IPS-20b (cell line): ENCODE measurements at regions not wholly inside any gene's neighbourhood (a gene's known extent, or its start where the extent isn't known, plus 50 kb on each side); places are given as distances from the start of the nearest gene placed in this dataset.
"Not testable (repeated sequence)": the region's sequence is repeated elsewhere in the genome, so short reads cannot be mapped to it uniquely, and the experiment has no call there.

Experiments used
- H3K27ac ChIP-seq: one replicate; pipeline ENCODE4 v1.5.1; 2013; ENCODE audit warnings: low read length
- H3K27me3 ChIP-seq: 2 replicates; pipeline ENCODE4 v1.6.1; 2013; ENCODE audit warnings: mild to moderate bottlenecking, low read length, inconsistent platforms; ENCODE audit not compliant: insufficient read depth
- H3K36me3 ChIP-seq: 2 replicates; pipeline ENCODE4 v1.6.1; 2013; ENCODE audit warnings: low read depth, mild to moderate bottlenecking, inconsistent platforms, low read length, moderate library complexity; ENCODE audit not compliant: insufficient read depth
- H3K4me1 ChIP-seq: 2 replicates; pipeline ENCODE4 v1.6.1; 2013; ENCODE audit warnings: mild to moderate bottlenecking, control low read depth, inconsistent platforms, low read length, moderate library complexity; ENCODE audit not compliant: insufficient read depth
- H3K4me3 ChIP-seq: 2 replicates; pipeline ENCODE4 v1.5.1; 2013; ENCODE audit warnings: mild to moderate bottlenecking, low read length, inconsistent platforms
- H3K9ac ChIP-seq: 2 replicates; pipeline ENCODE4 v1.6.1; 2013; ENCODE audit warnings: low read depth, mild to moderate bottlenecking, inconsistent platforms, low read length, moderate library complexity
- H3K9me3 ChIP-seq: 2 replicates; pipeline ENCODE4 v1.6.1; 2013; ENCODE audit warnings: mild to moderate bottlenecking, low read depth, low read length, inconsistent platforms; ENCODE audit not compliant: insufficient read depth

DNA sequence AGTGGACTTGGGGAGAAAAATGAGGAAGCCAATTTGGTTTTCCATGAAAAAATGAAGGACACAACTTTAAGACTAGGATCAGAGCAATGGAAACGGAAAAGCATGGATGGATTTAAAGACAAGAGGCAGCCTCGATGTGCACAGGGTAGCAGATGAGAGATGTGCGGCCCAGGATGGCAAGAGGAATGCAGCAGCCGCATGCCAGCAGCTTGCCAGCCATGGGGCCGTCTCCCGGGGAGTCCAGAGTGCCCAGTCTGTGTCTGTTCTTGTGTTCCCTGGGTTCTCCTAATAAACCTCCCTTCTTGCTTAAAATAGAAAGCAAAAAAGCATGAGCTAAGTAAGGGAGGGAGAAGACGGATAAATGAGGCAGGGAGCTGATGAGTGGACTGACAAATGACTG lies 68.0 kb upstream of the IQSEC1 start:
- Histone ChIP-seq H3K4me1 (no peaks in the 10 kb centered on the region; the same call in 1 of the 2 replicates), H3K27me3 (no peaks in the 10 kb centered on the region)

GRCh38 chr3:13140596-13140995 lies 67.4 kb upstream of the IQSEC1 start:
- H3K27ac ChIP-seq: no peak overlapping the region
- H3K36me3 ChIP-seq: no peaks in the 10 kb centered on the region
- H3K4me1 ChIP-seq: peaks cover 3% of the 10 kb centered on the region; the same call in 1 of the 2 replicates
- no peak overlapping the region for H3K9ac ChIP-seq
- H3K4me3 ChIP-seq: no peak overlapping the region
- no peaks in the 10 kb centered on the region for H3K27me3 ChIP-seq
- H3K9me3 ChIP-seq: no peaks in the 10 kb centered on the region

More for the DNA sequence above, 68.0 kb upstream of the IQSEC1 start:
- Histone ChIP-seq H3K27ac (no peak overlapping the region), H3K9me3 (no peaks in the 10 kb centered on the region), H3K9ac (no peak overlapping the region), H3K36me3 (no peaks in the 10 kb centered on the region), H3K4me3 (no peak overlapping the region)

- Histone ChIP-seq H3K4me1 (peaks cover 3% of the 10 kb centered on the region; the same call in 1 of the 2 replicates), H3K27ac (no peak overlapping the region), H3K27me3 (no peaks in the 10 kb centered on the region), H3K9ac (no peak overlapping the region), H3K9me3 (no peaks in the 10 kb centered on the region), H3K4me3 (no peak overlapping the region), H3K36me3 (no peaks in the 10 kb centered on the region)
These were observed 66.3 kb upstream of the IQSEC1 start for GRCh38 chr3:13139471-13140065.

DNA sequence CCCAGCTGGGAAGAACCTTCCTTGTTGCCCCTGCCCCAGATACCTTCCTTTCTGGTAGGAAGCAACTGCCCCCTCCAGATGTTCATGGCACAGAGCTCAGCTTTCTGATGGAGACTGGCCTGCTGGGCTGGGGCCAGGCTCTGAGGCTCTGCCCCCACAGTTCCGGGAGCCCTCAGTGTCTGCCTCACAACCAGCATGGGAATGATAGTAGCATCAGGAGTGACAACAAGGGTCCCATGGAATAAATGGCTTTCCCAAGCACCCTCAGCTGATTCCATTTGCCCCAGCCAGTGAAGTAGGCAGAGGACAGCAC lies 65.6 kb upstream of the IQSEC1 start:
- H3K9me3 ChIP-seq: no peaks in the 10 kb centered on the region
- no peaks in the 10 kb centered on the region for H3K27me3 ChIP-seq
- H3K4me1 ChIP-seq: peaks cover 3% of the 10 kb centered on the region; the same call in 1 of the 2 replicates
- no peak overlapping the region for H3K9ac ChIP-seq
- no peaks in the 10 kb centered on the region for H3K36me3 ChIP-seq
- H3K27ac ChIP-seq: no peak overlapping the region
- no peak overlapping the region for H3K4me3 ChIP-seq

DNA sequence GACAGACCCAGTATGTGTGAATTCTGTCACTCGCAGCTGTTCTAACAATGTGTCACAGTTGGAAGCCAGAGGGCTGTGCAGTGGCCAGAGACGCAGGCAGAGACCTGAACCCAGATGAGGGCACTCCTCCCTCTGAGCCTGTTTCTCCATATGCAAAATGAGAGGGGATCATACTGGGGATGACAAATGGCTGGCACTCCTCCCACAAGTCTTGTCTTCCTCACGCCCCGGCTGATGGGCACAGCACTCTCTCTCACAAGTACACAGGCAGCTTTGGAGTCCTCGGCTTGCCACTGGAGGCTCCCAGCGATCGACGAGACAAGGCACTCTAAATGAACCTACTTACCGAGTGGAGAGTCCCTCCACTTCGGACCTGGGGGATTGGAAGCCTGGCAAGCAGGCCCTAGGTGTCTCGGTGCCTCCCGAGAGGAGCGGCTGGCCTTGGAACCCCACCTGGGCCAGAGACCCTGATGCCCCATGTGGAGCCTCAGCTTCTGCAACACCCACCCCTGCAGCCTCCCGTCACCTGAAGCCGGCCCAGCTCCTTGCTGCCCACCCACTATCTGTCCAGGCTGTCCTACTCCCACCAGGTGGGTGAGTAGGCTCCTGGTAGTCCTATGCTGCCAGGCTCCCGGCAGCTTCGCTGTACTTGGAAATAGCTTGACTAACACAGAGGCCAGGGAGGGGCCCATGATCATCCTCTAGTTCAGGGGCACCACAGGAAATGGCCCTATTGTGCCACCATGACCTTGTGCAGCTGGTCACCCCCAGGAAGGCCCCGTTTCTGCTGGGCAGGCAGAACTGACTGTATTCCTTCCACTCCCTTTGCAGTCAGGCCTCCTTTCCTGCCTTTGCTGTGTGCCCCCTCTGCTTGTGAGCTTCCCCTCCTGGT lies 65.0 kb upstream of the IQSEC1 start:
- Histone ChIP-seq H3K9me3 (no peaks in the 10 kb centered on the region), H3K27me3 (no peaks in the 10 kb centered on the region), H3K9ac (no peak overlapping the region), H3K36me3 (no peaks in the 10 kb centered on the region), H3K4me3 (no peak overlapping the region), H3K4me1 (peaks cover 3% of the 10 kb centered on the region; the same call in 1 of the 2 replicates), H3K27ac (no peak overlapping the region)

- H3K4me3 ChIP-seq, H3K27me3 ChIP-seq, H3K27ac ChIP-seq: not testable (repeated sequence)
These were observed 63.6 kb upstream of the IQSEC1 start for GRCh38 chr3:13136848-13137247.

GRCh38 chr3:13136426-13136825 lies 63.2 kb upstream of the IQSEC1 start:
- H3K27me3 ChIP-seq: no peaks in the 10 kb centered on the region
- peaks cover 3% of the 10 kb centered on the region; the same call in 1 of the 2 replicates for H3K4me1 ChIP-seq
- no peaks in the 10 kb centered on the region for H3K9me3 ChIP-seq
- H3K27ac ChIP-seq: no peak overlapping the region
- no peak overlapping the region for H3K4me3 ChIP-seq
- H3K9ac ChIP-seq: no peak overlapping the region
- no peaks in the 10 kb centered on the region for H3K36me3 ChIP-seq

More at GRCh38 chr3:13136848-13137247, 63.6 kb upstream of the IQSEC1 start:
- H3K9me3 ChIP-seq, H3K4me1 ChIP-seq, H3K36me3 ChIP-seq, H3K9ac ChIP-seq: not testable (repeated sequence)

DNA sequence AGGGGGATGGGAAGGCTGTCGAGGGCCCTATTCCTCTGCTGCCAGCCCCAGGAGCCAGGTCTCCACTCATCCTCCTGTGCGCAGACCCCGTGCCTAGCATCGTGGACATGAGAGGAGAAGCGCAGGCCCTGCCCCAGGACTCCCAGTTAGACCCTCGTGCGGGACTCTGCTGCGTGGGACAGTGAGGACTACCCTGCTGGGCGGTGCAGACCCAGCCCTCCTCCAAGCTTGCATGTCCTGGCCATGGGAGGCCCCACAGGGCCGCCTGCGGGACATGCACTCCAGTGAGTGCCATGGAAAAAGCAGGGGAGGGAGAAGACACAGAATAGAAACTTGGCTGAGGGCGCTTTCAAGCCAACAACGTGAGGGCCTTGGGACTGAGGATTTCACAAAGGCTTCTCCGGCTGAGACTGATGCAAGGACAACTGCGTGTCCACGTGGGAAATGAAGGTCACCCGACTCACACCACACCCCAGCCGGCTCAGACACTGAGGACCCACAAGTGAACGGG lies 62.6 kb upstream of the IQSEC1 start:
- Histone ChIP-seq H3K27ac (no peak overlapping the region), H3K4me3 (no peak overlapping the region)

DNA sequence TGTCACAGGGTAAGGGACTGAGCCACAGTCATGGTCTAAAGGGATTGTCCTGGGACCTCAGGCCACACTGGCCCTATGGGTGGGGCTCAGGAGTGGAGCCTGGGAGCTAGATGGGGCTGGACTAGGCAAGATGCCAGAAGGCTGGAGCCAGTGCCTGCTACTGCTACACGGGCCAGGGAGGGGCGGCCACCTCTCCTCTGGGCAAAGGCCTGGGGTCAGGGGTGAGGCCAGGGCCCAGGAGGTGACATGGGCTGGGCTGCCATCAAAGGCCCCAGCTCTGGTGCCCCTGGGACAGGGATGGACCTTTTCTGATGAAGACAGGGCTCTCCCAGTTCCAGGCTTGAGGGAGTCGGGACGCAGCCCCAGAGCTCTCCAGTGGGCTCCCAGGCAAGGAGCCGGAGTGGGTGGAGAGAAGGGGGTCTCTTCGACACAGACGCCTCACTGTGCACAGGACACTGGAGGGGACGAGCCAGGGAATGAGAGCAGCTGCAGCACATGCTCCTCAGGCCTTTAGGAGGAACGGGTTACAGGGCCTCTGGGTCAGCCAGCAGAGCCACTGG lies 62.1 kb upstream of the IQSEC1 start:
- Histone ChIP-seq H3K9ac (no peak overlapping the region), H3K27me3 (no peaks in the 10 kb centered on the region), H3K9me3 (no peaks in the 10 kb centered on the region), H3K4me1 (peaks cover 3% of the 10 kb centered on the region; the same call in 1 of the 2 replicates), H3K4me3 (no peak overlapping the region), H3K27ac (no peak overlapping the region), H3K36me3 (no peaks in the 10 kb centered on the region)

More for the DNA sequence above, 62.6 kb upstream of the IQSEC1 start:
- Histone ChIP-seq H3K9me3 (no peaks in the 10 kb centered on the region), H3K27me3 (no peaks in the 10 kb centered on the region), H3K9ac (no peak overlapping the region), H3K4me1 (peaks cover 3% of the 10 kb centered on the region; the same call in 1 of the 2 replicates), H3K36me3 (no peaks in the 10 kb centered on the region)

GRCh38 chr3:13134879-13135206 lies 61.6 kb upstream of the IQSEC1 start:
- H3K27ac ChIP-seq: no peak overlapping the region
- no peak overlapping the region for H3K9ac ChIP-seq
- H3K4me1 ChIP-seq: peaks cover 3% of the 10 kb centered on the region; the same call in 1 of the 2 replicates

DNA sequence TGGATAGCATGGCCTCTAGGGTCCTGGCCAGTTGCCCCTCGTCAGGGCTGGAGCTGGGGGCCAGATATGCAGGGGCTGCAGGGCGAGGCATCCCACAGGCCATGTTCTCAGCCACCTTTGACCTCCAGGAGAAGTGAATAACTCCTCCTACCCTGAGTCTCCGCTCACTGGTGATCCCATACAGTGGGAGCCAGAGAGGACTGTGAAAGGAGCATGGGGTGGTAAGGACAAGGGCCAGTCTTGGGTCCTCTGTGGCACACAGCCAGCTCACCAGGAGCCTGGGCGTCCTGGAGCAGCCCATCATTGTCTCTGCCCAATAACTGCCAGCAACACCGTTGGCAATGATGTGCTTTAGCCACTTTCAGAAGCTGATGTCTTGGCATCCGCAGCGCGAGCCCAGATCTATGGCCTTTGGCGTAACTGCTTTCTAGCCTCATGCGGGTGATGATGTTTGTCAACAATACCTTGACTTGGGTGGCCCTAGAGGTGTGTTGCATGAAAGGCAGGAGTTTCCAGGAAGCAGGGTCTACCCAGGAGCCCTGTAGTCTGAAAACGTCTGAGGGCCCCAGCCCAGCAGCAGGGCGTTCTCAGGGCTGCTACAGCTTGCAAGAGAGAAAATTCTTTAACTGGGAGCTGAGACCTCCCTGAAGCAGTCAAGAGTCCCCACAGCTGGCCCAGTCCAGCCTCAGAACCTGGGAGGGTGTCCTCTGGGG lies 61.1 kb upstream of the IQSEC1 start:
- H3K27me3 ChIP-seq: no peaks in the 10 kb centered on the region
- H3K9ac ChIP-seq: no peak overlapping the region
- no peaks in the 10 kb centered on the region for H3K9me3 ChIP-seq
- no peak overlapping the region for H3K27ac ChIP-seq
- no peak overlapping the region for H3K4me3 ChIP-seq
- peaks cover 3% of the 10 kb centered on the region; the same call in 1 of the 2 replicates for H3K4me1 ChIP-seq
- H3K36me3 ChIP-seq: no peaks in the 10 kb centered on the region

More at GRCh38 chr3:13134879-13135206, 61.6 kb upstream of the IQSEC1 start:
- Histone ChIP-seq H3K4me3 (no peak overlapping the region), H3K27me3 (no peaks in the 10 kb centered on the region), H3K36me3 (no peaks in the 10 kb centered on the region), H3K9me3 (no peaks in the 10 kb centered on the region)
